Endothelial cell of umbilical vein (primary cell): ENCODE measurements at regions not wholly inside any gene's neighbourhood (a gene's known extent, or its start where the extent isn't known, plus 50 kb on each side); places are given as distances from the start of the nearest gene placed in this dataset.

Experiments
- EZH2 ChIP-seq: IDR thresholded peaks from 2 replicates; pipeline ENCODE4 v1.6.1; 2012; ENCODE audit warnings: borderline replicate concordance, low read depth, mild to moderate bottlenecking, moderate library complexity, low read length, inconsistent platforms; ENCODE audit not compliant: severe bottlenecking
- GATA2 ChIP-seq: IDR thresholded peaks from 2 replicates; pipeline ENCODE4 v1.7.0; 2011; ENCODE audit warnings: low read depth, mild to moderate bottlenecking, moderate library complexity, mixed read lengths, low read length; ENCODE audit not compliant: insufficient read length, insufficient read depth
- MYC ChIP-seq: IDR thresholded peaks from one replicate; pipeline ENCODE4 v1.6.1; 2011; ENCODE audit warnings: mild to moderate bottlenecking, low read depth, low read length
- POLR2A ChIP-seq: IDR thresholded peaks from 2 replicates; pipeline ENCODE4 v1.6.1; 2012; ENCODE audit warnings: low read depth, mild to moderate bottlenecking, control low read depth, low read length
- TF ChIP-seq, protein P1 (sequence below), 2 donors: IDR thresholded peaks; 1 replicate in 1 of 2; 2 replicates in 1 of 2; pipeline ENCODE4 v1.5.1; 2011; ENCODE audit warnings: low read length in 2 of 2, mild to moderate bottlenecking in 2 of 2, moderate library complexity in 2 of 2, control low read depth in 1 of 2, inconsistent platforms in 1 of 2, low read depth in 1 of 2; ENCODE audit not compliant: insufficient read depth in 1 of 2; ENCODE audit errors: extremely low read depth in 1 of 2
- TF ChIP-seq, protein P2 (sequence below): IDR thresholded peaks from 2 replicates; pipeline ENCODE4 v1.6.1; 2011; ENCODE audit not compliant: insufficient read depth, insufficient read length

DNA sequence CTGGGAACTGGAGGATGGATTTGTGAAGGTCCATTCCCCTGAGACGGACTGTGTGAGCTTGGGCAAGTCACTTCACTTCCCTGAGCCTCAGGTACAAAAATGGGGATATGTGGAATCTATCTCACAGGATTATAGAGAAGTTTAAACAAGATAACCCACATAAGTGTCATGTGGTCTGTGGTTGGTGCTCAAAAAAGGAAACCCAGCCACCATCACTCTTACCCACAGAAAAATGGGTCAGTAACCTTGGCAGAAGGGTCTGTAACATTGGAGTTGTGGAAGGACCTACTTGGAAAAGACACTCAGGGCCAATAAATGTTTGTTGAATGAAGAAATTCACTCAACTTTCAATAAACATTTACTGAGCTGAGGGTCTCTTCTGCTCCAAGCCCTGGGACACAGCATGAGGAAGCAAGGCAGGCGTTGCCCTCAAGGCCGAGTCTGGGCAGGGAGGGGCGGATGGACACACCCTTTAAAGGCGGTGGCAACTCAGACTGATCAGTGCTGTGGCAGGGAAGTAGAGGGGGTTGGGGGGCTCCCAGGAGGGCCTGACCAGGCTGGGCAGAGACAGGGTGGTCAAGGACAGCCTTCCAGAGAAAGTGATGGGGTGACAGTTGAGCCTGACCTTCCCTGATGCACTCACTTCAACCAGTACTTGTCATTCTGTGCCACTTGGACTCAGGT is 66.7 kb upstream of the ACOT11 start:
- TF ChIP-seq, protein P1, sequence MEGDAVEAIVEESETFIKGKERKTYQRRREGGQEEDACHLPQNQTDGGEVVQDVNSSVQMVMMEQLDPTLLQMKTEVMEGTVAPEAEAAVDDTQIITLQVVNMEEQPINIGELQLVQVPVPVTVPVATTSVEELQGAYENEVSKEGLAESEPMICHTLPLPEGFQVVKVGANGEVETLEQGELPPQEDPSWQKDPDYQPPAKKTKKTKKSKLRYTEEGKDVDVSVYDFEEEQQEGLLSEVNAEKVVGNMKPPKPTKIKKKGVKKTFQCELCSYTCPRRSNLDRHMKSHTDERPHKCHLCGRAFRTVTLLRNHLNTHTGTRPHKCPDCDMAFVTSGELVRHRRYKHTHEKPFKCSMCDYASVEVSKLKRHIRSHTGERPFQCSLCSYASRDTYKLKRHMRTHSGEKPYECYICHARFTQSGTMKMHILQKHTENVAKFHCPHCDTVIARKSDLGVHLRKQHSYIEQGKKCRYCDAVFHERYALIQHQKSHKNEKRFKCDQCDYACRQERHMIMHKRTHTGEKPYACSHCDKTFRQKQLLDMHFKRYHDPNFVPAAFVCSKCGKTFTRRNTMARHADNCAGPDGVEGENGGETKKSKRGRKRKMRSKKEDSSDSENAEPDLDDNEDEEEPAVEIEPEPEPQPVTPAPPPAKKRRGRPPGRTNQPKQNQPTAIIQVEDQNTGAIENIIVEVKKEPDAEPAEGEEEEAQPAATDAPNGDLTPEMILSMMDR (IDR thresholded peaks at IDR 0.05; ENCODE audit: extremely low read depth in 1 of 2, insufficient read depth in 1 of 2, low read depth in 1 of 2, low read length in 2 of 2): no peak
- TF ChIP-seq, protein P2, sequence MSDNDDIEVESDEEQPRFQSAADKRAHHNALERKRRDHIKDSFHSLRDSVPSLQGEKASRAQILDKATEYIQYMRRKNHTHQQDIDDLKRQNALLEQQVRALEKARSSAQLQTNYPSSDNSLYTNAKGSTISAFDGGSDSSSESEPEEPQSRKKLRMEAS: no peak
- no peak for TF ChIP-seq EZH2
- TF ChIP-seq POLR2A: no peak
- no peak for TF ChIP-seq MYC
- no peak for TF ChIP-seq GATA2
